Skin of body (tissue), 1 donor: ENCODE measurements at regions not wholly inside any gene's neighbourhood (a gene's known extent, or its start where the extent isn't known, plus 50 kb on each side); places are given as distances from the start of the nearest gene placed in this dataset.
"Not testable (repeated sequence)": the region's sequence is repeated elsewhere in the genome, so short reads cannot be mapped to it uniquely, and the experiment has no call there.

ENCODE experiments used
- DNase-seq: peaks from one replicate; lab custom pipeline; 2025; lab: John Stamatoyannopoulos, UW

- DNase-seq, result no peak
Measured at GRCh38 chr2:39570614-39571013, 95.1 kb upstream of the TMEM178A start.

DNA sequence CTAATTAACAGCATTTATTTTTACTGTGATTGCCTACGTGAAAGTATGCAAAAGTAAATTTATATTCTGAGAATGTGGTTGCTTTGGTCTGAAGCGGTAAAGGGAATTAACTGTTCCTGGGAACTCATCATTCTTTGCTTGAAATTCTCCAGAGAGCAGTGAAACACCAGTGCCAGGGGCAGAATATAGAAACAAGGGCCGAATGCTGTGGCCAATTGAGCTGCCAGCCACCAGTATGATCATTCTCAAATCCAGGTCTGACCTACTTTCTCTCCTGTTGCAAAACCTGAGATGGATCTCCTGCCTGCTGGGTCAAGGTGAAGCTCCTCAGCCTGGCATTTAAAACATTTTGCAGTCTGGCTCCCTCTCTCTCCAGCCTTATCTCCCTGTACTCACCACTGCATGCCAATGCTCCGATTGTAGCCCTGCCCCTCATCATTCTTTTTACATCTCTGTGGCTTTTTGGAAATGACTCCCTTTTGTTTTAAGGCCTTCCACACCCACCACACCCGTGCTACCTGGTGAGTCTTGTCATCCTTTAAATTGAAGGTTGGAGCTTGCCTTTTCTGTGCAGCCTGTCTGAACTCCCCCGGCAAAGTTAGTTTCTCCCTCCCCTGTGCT is 94.5 kb upstream of the TMEM178A start:
- DNase-seq, result no peak

- DNase-seq, result no peak
Measured at GRCh38 chr2:39573276-39573675, 92.4 kb upstream of the TMEM178A start.

DNA sequence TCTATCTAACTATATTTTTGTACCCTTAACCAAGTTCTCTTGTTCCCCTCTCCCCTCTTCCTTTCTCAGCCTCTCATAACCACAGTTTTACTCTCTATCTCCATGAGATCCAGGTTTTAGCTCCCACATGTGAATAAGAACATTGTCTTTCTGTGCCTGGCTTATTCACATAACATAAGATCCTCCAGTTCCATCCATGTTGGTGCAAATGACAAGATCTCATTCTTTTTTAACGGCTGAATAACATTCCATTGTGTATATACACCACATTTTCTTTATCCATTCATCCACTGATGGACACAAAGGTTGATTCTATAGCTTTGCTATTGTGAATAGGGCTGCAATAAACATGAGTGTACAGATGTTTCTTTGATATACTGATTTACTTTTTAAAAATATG is 83.9 kb upstream of the TMEM178A start:
- no peak for DNase-seq

DNA sequence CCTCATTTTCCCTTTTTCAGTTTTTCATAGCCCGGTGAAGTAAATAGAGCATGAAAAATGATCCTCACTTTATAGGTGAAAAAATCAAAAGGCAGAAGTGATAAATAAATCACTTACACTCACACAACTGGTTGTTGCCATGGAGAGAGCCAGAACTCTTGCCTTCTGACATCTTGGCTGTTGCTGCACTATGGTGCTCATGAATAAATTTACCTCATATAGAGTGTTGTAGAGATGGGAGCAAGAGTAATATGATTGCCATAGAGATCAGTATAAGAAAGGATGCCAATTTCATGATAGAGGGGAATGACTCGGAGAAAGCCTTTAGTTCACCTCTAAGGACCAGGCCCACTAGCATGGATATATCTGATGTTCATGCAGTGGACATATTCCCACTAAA is 82.5 kb upstream of the TMEM178A start:
- no peak for DNase-seq

GRCh38 chr2:39583781-39584180 is 81.9 kb upstream of the TMEM178A start:
- no peak for DNase-seq

GRCh38 chr2:39584283-39584965 is 81.3 kb upstream of the TMEM178A start:
- DNase-seq, result no peak

- not testable (repeated sequence) for DNase-seq
Measured at GRCh38 chr2:39585531-39585930, 80.2 kb upstream of the TMEM178A start.

- DNase-seq, result no peak
Measured at GRCh38 chr2:39587168-39587567, 78.5 kb upstream of the TMEM178A start.

GRCh38 chr2:39587641-39588040 is 78.1 kb upstream of the TMEM178A start:
- no peak for DNase-seq

DNA sequence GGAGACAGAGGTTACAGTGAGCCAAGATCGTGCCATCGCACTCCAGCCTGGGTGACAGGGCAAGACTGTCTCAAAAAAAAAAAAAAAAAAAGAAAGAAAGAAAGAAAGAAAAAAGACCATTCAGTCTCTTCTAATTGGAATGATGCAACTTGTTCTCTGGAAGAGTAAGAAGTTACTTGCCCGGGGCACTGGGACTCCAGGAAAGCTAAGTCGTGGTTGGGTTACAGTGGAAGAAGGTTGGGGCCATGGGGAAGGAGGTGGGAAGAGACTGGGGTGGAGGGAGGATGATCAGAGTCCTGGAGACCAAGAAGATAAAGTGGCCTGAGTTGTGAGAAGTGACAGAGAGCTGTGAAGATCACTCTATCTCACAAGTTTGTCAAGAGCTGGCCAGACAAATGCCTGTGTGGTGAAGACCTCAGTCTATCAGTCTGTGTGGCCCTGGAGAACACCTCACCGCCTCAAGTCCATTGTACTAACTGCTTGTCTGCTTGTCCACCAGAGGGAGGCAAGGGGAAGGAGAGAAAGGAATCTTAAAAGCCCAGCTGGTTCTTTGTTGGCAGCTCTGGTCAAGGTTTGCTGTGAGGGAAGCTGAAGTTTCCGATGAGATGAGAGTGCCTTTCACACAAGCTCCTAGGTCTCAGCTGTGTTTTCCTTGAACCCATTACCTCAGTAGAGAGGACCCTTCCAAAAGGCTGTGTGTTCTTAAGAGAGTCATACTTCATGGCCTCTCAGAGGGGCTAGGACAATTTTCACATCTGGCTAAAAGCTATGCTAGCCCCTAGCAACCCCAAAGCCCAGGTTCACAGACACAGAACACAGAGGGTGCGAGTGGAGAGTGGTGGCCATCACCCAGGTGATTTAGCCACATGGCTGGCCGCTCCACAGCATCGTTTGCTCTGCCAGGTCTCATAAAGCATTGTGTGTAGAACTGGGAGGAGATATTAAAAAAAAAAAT is 72.0 kb upstream of the TMEM178A start:
- DNase-seq, result peak; percentile 26

DNA sequence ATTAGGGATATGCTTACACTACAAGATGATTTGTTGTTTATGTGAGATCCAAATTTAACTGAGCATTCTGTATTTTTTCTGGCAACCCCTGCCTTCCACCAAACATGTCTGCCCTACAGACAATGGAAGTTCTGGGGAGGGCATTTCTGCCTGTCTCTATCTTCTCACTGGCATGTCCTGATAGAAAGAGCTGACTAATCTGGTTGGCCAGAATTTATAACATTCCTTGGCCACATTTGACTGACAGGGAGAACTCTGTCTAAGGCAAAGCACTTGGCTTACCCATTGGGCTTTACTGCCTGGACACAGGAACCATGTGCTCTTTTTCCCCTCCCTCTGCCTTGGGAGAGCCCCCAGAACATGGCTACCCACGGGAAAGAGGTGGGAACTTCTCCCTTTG is 70.6 kb upstream of the TMEM178A start:
- DNase-seq, result no peak

DNA sequence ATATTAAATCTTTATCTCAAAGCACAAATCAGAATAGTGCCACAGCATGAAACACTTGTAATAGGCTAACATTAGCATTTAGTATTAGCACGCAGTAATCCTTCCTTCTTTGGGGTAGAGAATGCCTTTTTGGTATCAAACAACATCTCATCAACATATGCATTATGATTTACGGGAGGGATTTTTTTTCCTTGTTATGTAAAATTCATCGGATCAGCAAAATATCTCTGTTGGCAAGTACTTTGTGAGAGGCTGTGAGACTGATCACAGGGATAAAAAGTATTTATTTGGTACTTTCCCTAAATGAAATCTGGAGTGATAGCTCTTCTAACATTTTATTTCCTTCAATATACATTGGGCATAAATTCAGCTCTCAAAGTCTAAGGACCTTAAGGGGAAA is 68.4 kb upstream of the TMEM178A start:
- no peak for DNase-seq

DNA sequence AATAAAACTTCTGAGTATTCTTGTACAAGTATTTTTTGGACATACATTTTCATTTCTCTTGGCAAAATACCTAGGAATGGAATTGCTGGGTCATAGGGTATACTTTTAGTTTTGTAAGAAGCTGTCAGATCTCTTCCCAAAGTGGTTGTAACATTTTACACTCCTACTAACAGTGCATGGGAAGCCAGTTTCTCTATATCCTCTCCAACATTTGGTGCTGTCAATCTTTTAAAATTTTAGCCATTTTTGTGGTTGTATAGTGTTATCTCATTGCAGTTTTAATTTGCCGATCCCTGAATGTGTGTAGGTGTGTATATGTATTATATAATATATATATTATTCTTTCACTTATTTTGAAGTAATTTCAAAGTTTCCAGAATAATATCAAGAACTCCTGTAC is 63.1 kb upstream of the TMEM178A start:
- no peak for DNase-seq

DNA sequence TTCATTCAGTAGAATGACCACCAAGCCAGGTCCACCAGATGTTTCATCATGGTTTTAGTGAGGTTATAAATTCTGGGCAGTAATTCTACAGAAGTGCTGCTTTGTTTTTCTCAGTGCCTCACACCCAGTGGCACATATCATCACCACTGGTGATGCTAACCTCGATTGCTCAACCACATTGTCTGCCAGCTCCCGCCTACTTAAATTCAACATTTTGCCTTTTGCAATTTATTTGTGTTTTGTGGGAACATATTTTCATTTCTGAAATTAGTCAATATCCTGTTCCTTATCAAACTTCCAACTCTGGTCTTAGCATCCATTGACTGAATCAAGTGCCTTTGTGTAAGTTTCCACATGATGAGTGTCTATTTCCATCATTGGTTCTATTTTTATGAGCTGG is 62.3 kb upstream of the TMEM178A start:
- DNase-seq, result no peak

DNA sequence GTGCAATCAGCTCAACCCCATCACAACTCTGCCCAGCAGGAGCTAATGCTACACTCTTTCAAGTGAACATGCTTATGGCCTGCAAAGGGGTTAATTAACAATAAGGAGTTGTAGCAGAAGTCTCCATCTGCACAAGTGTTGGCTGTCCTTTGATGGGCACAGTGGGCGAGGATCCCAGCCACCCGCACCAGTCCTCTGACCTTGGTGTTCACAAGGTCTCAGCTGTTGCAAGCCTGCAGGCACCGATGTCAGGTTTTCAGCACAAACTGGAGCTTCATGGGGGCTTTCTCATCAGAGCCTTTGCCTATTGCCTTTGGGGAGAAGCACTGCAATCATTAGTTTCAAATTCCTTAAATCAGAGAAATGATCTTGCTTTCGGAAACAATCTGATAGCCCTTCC is 60.9 kb upstream of the TMEM178A start:
- DNase-seq, result no peak

- no peak for DNase-seq
Measured at GRCh38 chr2:39606585-39606984, 59.1 kb upstream of the TMEM178A start.

GRCh38 chr2:39607538-39608262 is 58.0 kb upstream of the TMEM178A start:
- DNase-seq, result no peak

DNA sequence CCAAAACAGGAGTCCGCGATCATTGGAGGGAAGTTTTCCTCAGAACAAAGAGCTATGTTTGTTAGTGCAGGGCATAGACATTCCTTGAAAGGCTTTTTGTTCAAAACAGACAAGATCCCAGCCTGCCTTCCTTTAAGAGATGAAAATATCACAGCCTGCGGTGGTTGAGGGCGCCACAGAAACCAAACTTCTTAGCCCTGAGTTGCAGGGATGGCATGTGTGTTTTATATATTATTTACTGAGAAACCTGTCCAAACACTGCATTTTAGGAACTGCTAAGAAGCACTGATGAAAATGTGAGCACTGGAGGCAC is 57.5 kb upstream of the TMEM178A start:
- no peak for DNase-seq

- DNase-seq, result no peak
Measured at GRCh38 chr2:39608686-39609441, 56.9 kb upstream of the TMEM178A start.

GRCh38 chr2:39609917-39610316 is 55.8 kb upstream of the TMEM178A start:
- DNase-seq, result no peak
